ENCODE measurements at regions not wholly inside any gene's neighbourhood (a gene's known extent, or its start where the extent isn't known, plus 50 kb on each side); places are given as distances from the start of the nearest gene placed in this dataset.

DNA sequence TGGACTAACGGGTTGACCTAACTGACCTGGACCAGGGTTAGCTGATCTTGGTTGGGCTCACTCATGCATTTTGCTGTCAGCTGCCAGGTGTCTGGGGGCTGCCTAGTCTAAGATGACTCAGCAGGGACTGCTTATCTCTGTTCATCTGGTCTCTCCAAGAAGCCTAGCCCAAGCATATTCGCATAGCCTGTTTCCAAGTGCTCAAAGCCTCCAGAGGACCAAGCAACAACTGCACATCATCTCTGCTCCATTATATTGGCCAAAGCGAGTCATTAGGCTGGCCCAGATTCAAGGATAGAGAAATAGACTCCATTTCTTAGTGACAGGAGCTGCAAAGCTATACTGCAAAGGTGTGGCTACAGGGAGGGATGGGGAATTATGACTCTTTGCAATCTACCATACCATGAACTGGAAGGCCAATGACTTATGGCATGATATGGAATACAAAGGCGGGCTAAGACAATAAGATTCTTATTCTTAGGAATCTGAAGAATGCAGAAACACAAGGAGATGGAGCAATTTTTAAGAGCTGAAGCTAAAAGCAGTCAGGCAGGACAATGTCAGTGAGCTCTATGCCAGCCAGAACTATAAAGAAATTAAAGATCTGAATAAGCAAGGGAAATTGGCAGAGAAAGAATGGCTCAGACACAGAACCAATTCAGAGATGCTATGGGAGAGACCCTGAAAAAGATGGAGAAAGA lies 194.6 kb upstream of the FSCB start:
- no peak for ATAC-seq
- BruUV-seq (replicated peaks), result no TSS peak
- CTCF ChIA-PET (ENCODE audit: low intra/inter-chr PET ratio), result no interaction called here
- Histone ChIP-seq H3K27ac (ENCODE audit: extremely low read depth, low read depth, low read length) (no peak overlapping the region), H2AFZ (ENCODE audit: low read depth, low read length) (no peak overlapping the region), H3K79me2 (ENCODE audit: control insufficient read depth, insufficient read depth, low read length) (no peaks in the 10 kb centered on the region), H3K4me1 (replicated peaks in 1 of 2; ENCODE audit: control insufficient read depth in 2 of 2, insufficient read depth in 2 of 2, low read length in 2 of 2) (no peaks in the 10 kb centered on the region), H3K27me3 (ENCODE audit: control insufficient read depth in 2 of 2, insufficient read depth in 2 of 2, low read length in 2 of 2) (no peaks in the 10 kb centered on the region), H4K20me1 (replicated peaks; ENCODE audit: control insufficient read depth, insufficient read depth, low read length) (no peaks in the 10 kb centered on the region), H3K9me1 (ENCODE audit: control insufficient read depth, insufficient read depth, low read length) (no peaks in the 10 kb centered on the region), H3K4me3 (no peak overlapping the region), H3K36me3 (ENCODE audit: control insufficient read depth, insufficient read depth, low read length) (no peaks in the 10 kb centered on the region), H3K9me3 (replicated peaks; ENCODE audit: control insufficient read depth, insufficient read depth, low read depth, low read length) (no peaks in the 10 kb centered on the region), H3K9ac (ENCODE audit: insufficient read depth in 1 of 2, low read depth in 2 of 2, low read length in 2 of 2) (no peak overlapping the region), H3K4me2 (ENCODE audit: insufficient read depth, low read length) (no peak overlapping the region)
- POLR2A ChIA-PET, result interaction anchor here (0.7 kb wide), 1 partner anchor 1084 kb away, joined by 3 read pairs; no protein-coding TSS in a partner anchor
- TF ChIP-seq RBM39 (optimal IDR thresholded peaks at IDR 0.05; ENCODE audit: low read depth, low read length) (no peak), YBX1 (IDR thresholded peaks at IDR 0.05) (no peak), FOXK1 (CRISPR knock-in tag; IDR thresholded peaks at IDR 0.05; ENCODE audit: borderline replicate concordance) (no peak), TBP (optimal IDR thresholded peaks at IDR 0.05; ENCODE audit: low read depth, low read length) (no peak), CEBPG (CRISPR knock-in tag; IDR thresholded peaks at IDR 0.05) (no peak), CEBPG (tag; conservative IDR thresholded peaks at IDR 0.05 in 1 of 2, IDR thresholded peaks at IDR 0.05 in 1 of 2) (no peak), SREBF1 (IDR thresholded peaks at IDR 0.05; ENCODE audit: borderline replicate concordance, low read depth, low read length) (no peak), MTA1 (IDR thresholded peaks at IDR 0.05; ENCODE audit: borderline replicate concordance) (no peak), SAFB2 (IDR thresholded peaks at IDR 0.05; ENCODE audit: borderline replicate concordance, low read depth, low read length, severe bottlenecking) (no peak), KLF16 (IDR thresholded peaks at IDR 0.05) (no peak), THRAP3 (IDR thresholded peaks at IDR 0.05; ENCODE audit: borderline replicate concordance) (no peak), XRCC5 (IDR thresholded peaks at IDR 0.05; ENCODE audit: low read depth, low read length) (no peak)
- TF ChIP-seq, protein P1, sequence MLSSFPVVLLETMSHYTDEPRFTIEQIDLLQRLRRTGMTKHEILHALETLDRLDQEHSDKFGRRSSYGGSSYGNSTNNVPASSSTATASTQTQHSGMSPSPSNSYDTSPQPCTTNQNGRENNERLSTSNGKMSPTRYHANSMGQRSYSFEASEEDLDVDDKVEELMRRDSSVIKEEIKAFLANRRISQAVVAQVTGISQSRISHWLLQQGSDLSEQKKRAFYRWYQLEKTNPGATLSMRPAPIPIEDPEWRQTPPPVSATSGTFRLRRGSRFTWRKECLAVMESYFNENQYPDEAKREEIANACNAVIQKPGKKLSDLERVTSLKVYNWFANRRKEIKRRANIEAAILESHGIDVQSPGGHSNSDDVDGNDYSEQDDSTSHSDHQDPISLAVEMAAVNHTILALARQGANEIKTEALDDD (IDR thresholded peaks at IDR 0.05), result no peak
- TF ChIP-seq, protein P2, sequence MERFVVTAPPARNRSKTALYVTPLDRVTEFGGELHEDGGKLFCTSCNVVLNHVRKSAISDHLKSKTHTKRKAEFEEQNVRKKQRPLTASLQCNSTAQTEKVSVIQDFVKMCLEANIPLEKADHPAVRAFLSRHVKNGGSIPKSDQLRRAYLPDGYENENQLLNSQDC (CRISPR knock-in tag; IDR thresholded peaks at IDR 0.05), result no peak
- no peak for DNase-seq (ENCODE audit: extremely low read depth in 1 of 4, low spot score in 3 of 4)
- in situ Hi-C loops (cut with MboI) (no loop called here), intact Hi-C loops (cut with micrococcal nuclease) (no loop called here)
- no peak for FAIRE-seq
- WGBS (ENCODE audit: insufficient coverage, low coverage, missing lambda C conversion rate), result 0% methylated on average over 3 of the region's 4 CpGs

All from K562 (cell line).